ENCODE measurements at regions not wholly inside any gene's neighbourhood (a gene's known extent, or its start where the extent isn't known, plus 50 kb on each side); places are given as distances from the start of the nearest gene placed in this dataset.

GRCh38 chr18:27762054-27762453, 414.9 kb downstream of the CDH2 start:
- TF ChIP-seq CTCF (IDR thresholded peaks at IDR 0.05; ENCODE audit: insufficient read depth, low read length) (no peak), POLR2AphosphoS5 (IDR thresholded peaks at IDR 0.05; ENCODE audit: low read depth) (no peak)

Measured in HL-60 (cell line).